NB4 (cell line): ENCODE measurements at regions not wholly inside any gene's neighbourhood (a gene's known extent, or its start where the extent isn't known, plus 50 kb on each side); places are given as distances from the start of the nearest gene placed in this dataset.

Experiments
- DNase-seq: peaks from one replicate; pipeline ENCODE4 v3.0.0; 2010; ENCODE audit warnings: low read depth
- H3K4me3 ChIP-seq: one replicate; pipeline ENCODE4 v1.5.1; 2011; ENCODE audit warnings: mild to moderate bottlenecking, low read depth, low read length, moderate library complexity
- CTCF ChIP-seq: IDR thresholded peaks from one replicate; pipeline ENCODE4 v1.5.1; 2012; ENCODE audit warnings: low read depth, low read length
- MAX ChIP-seq: IDR thresholded peaks from 2 replicates; pipeline ENCODE4 v1.6.1; 2011; ENCODE audit warnings: low read depth, low read length
- MYC ChIP-seq: IDR thresholded peaks from 2 replicates; pipeline ENCODE4 v1.6.1; 2011; ENCODE audit warnings: low read depth, low read length
- POLR2A ChIP-seq: IDR thresholded peaks from 2 replicates; pipeline ENCODE4 v1.6.1; 2011; ENCODE audit warnings: mild to moderate bottlenecking; ENCODE audit not compliant: insufficient read length; ENCODE audit errors: extremely low read depth

DNA sequence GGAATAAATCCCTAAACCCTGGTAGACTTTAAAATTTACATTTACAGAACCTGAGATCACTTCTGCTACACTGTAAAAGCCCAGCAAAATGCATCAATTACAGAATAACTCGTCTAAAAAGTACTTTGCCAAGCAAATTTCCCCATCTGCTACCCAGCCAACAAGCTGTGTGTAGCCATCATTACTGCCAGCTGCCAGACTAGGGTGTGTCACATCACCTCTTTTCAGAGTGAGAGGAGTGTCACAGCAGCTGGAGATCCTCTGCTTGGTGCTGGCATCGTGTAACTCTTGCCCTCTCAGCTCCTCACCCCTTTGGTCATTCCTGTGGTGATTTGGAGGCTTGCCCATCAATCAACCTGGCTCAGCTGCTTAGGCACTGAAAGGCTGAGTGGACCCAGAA lies 340.4 kb upstream of the MMADHC start:
- no peak overlapping the region for H3K4me3 ChIP-seq
- DNase-seq, result no peak
- no peak for TF ChIP-seq CTCF
- no peak for TF ChIP-seq MAX
- no peak for TF ChIP-seq POLR2A

DNA sequence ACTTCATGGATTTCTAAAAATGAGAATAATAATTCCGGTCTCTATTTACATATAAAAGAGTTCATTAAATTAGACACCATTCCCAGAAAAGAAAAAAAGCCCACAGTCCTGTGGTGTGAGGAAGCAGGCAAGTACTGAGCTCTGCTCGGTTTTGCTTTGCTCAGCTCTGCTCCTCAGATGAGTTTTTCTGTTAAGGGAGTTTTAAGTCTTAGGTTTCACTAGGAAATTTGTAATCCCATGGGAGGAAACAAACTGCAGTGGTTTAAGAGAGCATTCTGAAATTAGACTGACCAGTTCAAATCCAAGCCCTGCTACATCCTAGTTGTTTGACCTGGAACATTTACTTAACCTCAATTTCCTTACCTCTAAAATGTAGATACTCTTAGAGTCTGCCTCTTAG lies 338.6 kb upstream of the MMADHC start:
- TF ChIP-seq CTCF, result no peak
- no peak for TF ChIP-seq MAX
- TF ChIP-seq MYC, result no peak
- TF ChIP-seq POLR2A, result no peak
- no peak overlapping the region for H3K4me3 ChIP-seq
- no peak for DNase-seq

DNA sequence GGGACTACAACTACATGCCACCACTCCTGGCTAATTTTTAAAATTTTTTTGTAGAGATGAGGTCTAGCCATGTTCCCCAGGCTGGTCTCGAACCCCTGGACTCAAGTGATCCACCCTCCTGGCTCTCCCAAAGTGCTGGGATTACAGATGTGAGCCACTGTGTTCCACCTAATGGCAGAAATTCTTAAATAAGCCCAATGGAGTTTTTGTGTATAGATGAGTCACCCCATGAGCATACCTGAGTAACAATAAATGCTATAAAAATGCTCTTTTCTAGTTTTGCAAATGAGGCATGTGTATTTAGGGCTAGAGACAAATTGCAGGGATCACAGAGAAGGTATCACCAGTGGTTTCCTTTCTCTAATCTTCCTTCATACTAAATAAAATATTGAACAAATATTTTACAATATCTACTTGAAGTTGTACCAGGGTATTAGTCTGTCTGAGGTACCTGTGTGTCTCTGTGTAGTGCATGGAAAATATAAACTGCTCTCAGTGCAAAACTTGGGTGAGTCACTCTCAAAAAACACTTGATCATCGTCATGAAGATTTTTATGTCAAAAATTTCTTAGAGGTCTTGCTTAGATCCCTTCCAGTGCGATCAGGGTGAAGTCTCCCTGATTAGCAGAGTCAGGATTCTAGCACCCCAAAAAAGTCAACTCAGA lies 337.1 kb upstream of the MMADHC start:
- TF ChIP-seq CTCF (no peak), MAX (no peak), MYC (no peak), POLR2A (no peak)
- no peak for DNase-seq
- no peak overlapping the region for H3K4me3 ChIP-seq

- H3K4me3 ChIP-seq, result no peak overlapping the region
- TF ChIP-seq POLR2A (no peak), MYC (no peak), CTCF (no peak), MAX (no peak)
- no peak for DNase-seq
Measured at GRCh38 chr2:149924028-149924427, 336.5 kb upstream of the MMADHC start.

DNA sequence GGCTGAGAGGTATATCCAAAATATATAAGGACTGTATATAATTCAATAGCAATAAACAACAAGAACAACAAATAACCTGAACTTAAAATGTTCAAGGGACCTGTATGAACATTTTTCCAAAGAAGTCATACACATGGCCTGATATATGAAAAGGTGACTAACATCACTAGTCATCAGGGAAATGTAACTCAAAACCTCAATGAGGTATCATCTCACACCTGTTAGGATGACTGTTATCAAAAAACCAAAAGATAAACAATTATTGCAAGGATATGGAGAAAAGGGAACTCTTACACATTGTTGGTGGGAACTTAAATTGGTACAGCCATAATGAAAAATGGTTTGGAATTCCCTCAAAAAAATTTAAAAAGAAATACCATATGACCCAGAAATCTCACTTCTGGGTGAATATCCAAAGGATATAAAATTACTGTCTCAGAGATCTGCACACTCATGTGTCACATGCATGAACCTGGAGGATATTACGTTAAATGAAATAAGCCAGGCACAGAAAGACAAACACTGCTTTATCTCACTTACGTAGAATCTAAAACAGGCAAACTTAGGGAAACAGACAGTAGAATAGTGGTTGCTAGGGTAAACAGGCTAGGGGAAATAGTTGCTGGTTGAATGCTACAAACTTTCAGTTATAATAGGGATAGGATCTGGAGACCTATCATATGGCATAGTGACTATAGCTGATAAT lies 334.5 kb upstream of the MMADHC start:
- DNase-seq, result no peak
- no peak overlapping the region for H3K4me3 ChIP-seq
- TF ChIP-seq MYC (no peak), POLR2A (no peak), CTCF (no peak), MAX (no peak)
